Renal cortex interstitium (tissue), 11 donors: ENCODE measurements at regions not wholly inside any gene's neighbourhood (a gene's known extent, or its start where the extent isn't known, plus 50 kb on each side); places are given as distances from the start of the nearest gene placed in this dataset.
A peak's percentile ranks its signal among the peaks of the same experiment; 100 is the strongest.

Experiments
- DNase-seq, 11 donors: peaks; one replicate each; pipeline ENCODE4 v3.0.0-alpha.2; 2013; ENCODE audit warnings: low read depth in 9 of 11, low spot score in 4 of 11; ENCODE audit errors: extremely low read depth in 1 of 11

- DNase-seq = no peak
Observed at GRCh38 chr13:104034891-104035290, 968.7 kb upstream of the SLC10A2 start.

- DNase-seq = no peak
Observed at GRCh38 chr13:104025303-104025702, 959.1 kb upstream of the SLC10A2 start.

GRCh38 chr13:104024416-104025170 lies 958.4 kb upstream of the SLC10A2 start:
- DNase-seq = no peak

- no peak for DNase-seq
Observed at GRCh38 chr13:104021806-104022397, 955.7 kb upstream of the SLC10A2 start.

GRCh38 chr13:104017317-104017716 lies 951.1 kb upstream of the SLC10A2 start:
- DNase-seq = no peak

- peak in 5 of 11 donors; percentile 20 to 58 (median 42) for DNase-seq
Observed at GRCh38 chr13:104015646-104016396, 949.6 kb upstream of the SLC10A2 start.

GRCh38 chr13:104014803-104015645 lies 948.8 kb upstream of the SLC10A2 start:
- no peak for DNase-seq

GRCh38 chr13:104011505-104012241 lies 945.5 kb upstream of the SLC10A2 start:
- peak in 4 of 11 donors; percentile 41 to 58 (median 50) for DNase-seq

- no peak for DNase-seq
Observed at GRCh38 chr13:104008541-104009435, 942.6 kb upstream of the SLC10A2 start.

- DNase-seq = no peak
Observed at GRCh38 chr13:104008075-104008474, 941.9 kb upstream of the SLC10A2 start.

GRCh38 chr13:104006625-104007075 lies 940.4 kb upstream of the SLC10A2 start:
- DNase-seq = peak in 2 of 11 donors; percentile 21 to 24

- DNase-seq = no peak
Observed at GRCh38 chr13:104004572-104004971, 938.4 kb upstream of the SLC10A2 start.

- no peak for DNase-seq
Observed at GRCh38 chr13:104002216-104002615, 936.0 kb upstream of the SLC10A2 start.

- DNase-seq = no peak
Observed at GRCh38 chr13:104001766-104002165, 935.5 kb upstream of the SLC10A2 start.

GRCh38 chr13:103996733-103997132 lies 930.5 kb upstream of the SLC10A2 start:
- DNase-seq = no peak

GRCh38 chr13:103983948-103984347 lies 917.7 kb upstream of the SLC10A2 start:
- DNase-seq = no peak

GRCh38 chr13:103976371-103976770 lies 910.2 kb upstream of the SLC10A2 start:
- DNase-seq = peak in 5 of 11 donors; percentile 4 to 26 (median 13)
